HepG2 (cell line): ENCODE measurements at regions not wholly inside any gene's neighbourhood (a gene's known extent, or its start where the extent isn't known, plus 50 kb on each side); places are given as distances from the start of the nearest gene placed in this dataset.

Experiments used
- AGO1 ChIP-seq: fragments of 200-400 bp; formaldehyde crosslinking; IDR thresholded peaks from 2 replicates; pipeline ENCODE4 v1.6.1; 2017; ENCODE audit warnings: mild to moderate bottlenecking, low read depth, low read length, moderate library complexity; ENCODE audit not compliant: poor library complexity, severe bottlenecking
- AHR ChIP-seq: IDR thresholded peaks from 2 replicates; pipeline ENCODE4 v1.6.1; 2018; ENCODE audit warnings: missing genetic modification reagents, missing compliant biosample characterization
- ERF ChIP-seq: IDR thresholded peaks from 2 replicates; pipeline ENCODE4 v1.6.1; 2018; ENCODE audit warnings: missing biosample characterization, missing genetic modification reagents
- GATAD2A ChIP-seq: IDR thresholded peaks from 2 replicates; pipeline ENCODE4 v1.6.1; 2016
- KLF12 ChIP-seq: sonication (generic); formaldehyde crosslinking; IDR thresholded peaks from 2 replicates; pipeline ENCODE4 v1.4.0; 2020; ENCODE audit warnings: missing genetic modification reagents, borderline replicate concordance
- MAZ ChIP-seq, 2 experiments: sonication (generic) in 1 of 2; formaldehyde crosslinking in 1 of 2; IDR thresholded peaks; 2 replicates each; pipeline versions ENCODE4 v1.5.0 to v1.6.1; 2012 to 2020; ENCODE audit warnings: low read depth in 2 of 2, mild to moderate bottlenecking in 2 of 2, borderline replicate concordance in 1 of 2, improper control_type of control experiment in 1 of 2, low read length in 1 of 2, missing genetic modification reagents in 1 of 2, moderate library complexity in 1 of 2
- NFIC ChIP-seq: IDR thresholded peaks from 2 replicates; pipeline ENCODE4 v1.6.1; 2012; ENCODE audit warnings: mild to moderate bottlenecking, low read length, inconsistent platforms
- SETDB1 ChIP-seq: sonication (generic); formaldehyde crosslinking; IDR thresholded peaks from 2 replicates; pipeline ENCODE4 v1.5.1; 2020; ENCODE audit warnings: missing genetic modification reagents, mild to moderate bottlenecking, borderline replicate concordance
- SOX6 ChIP-seq, 2 experiments: fragments of 450-650 bp in 1 of 2; sonication (generic) in 1 of 2; formaldehyde crosslinking in 1 of 2; IDR thresholded peaks; 2 replicates each; pipeline versions ENCODE4 v1.4.0 to v1.6.1; 2017 to 2020; ENCODE audit warnings: antibody characterized with exemption in 1 of 2, mild to moderate bottlenecking in 1 of 2, missing genetic modification reagents in 1 of 2
- WIZ ChIP-seq: sonication (generic); formaldehyde crosslinking; IDR thresholded peaks from 2 replicates; pipeline ENCODE4 v1.5.1; 2020; ENCODE audit warnings: mild to moderate bottlenecking, missing genetic modification reagents
- ZBTB1 ChIP-seq: sonication (generic); formaldehyde crosslinking; IDR thresholded peaks from 2 replicates; pipeline ENCODE4 v1.4.0; 2020; ENCODE audit warnings: missing genetic modification reagents, borderline replicate concordance
- ZFP82 ChIP-seq: sonication (generic); formaldehyde crosslinking; IDR thresholded peaks from 2 replicates; pipeline ENCODE4 v1.5.1; 2020; ENCODE audit warnings: mild to moderate bottlenecking, missing genetic modification reagents, borderline replicate concordance
- ZNF292 ChIP-seq: sonication (generic); formaldehyde crosslinking; IDR thresholded peaks from 2 replicates; pipeline ENCODE4 v1.8.1; 2022; ENCODE audit warnings: mild to moderate bottlenecking, low read depth, missing genetic modification reagents, borderline replicate concordance
- ZNF713 ChIP-seq: sonication (generic); formaldehyde crosslinking; IDR thresholded peaks from 2 replicates; pipeline ENCODE4 v1.4.0; 2020; ENCODE audit warnings: mild to moderate bottlenecking, missing genetic modification reagents
- ZNF839 ChIP-seq: sonication (generic); formaldehyde crosslinking; IDR thresholded peaks from 2 replicates; pipeline ENCODE4 v1.4.0; 2020; ENCODE audit warnings: missing genetic modification reagents, mild to moderate bottlenecking, borderline replicate concordance
- ZSCAN30 ChIP-seq: sonication (generic); formaldehyde crosslinking; IDR thresholded peaks from 2 replicates; pipeline ENCODE4 v1.5.0; 2020; ENCODE audit warnings: mild to moderate bottlenecking, missing genetic modification reagents
- TF ChIP-seq, protein P1 (sequence below): sonication (generic); formaldehyde crosslinking; IDR thresholded peaks from 2 replicates; pipeline ENCODE4 v1.5.1; 2020; ENCODE audit warnings: mild to moderate bottlenecking, missing genetic modification reagents
- TF ChIP-seq, protein P2 (sequence below): sonication (generic); formaldehyde crosslinking; IDR thresholded peaks from 2 replicates; pipeline ENCODE4 v1.8.0; 2023; ENCODE audit warnings: mild to moderate bottlenecking, missing genetic modification reagents
- TF ChIP-seq, protein P3 (sequence below): sonication (generic); formaldehyde crosslinking; IDR thresholded peaks from 2 replicates; pipeline ENCODE4 v1.4.0; 2020; ENCODE audit warnings: mild to moderate bottlenecking, missing genetic modification reagents

- no peak for TF ChIP-seq ZBTB1 (CRISPR knock-in tag)
- TF ChIP-seq, protein P1, sequence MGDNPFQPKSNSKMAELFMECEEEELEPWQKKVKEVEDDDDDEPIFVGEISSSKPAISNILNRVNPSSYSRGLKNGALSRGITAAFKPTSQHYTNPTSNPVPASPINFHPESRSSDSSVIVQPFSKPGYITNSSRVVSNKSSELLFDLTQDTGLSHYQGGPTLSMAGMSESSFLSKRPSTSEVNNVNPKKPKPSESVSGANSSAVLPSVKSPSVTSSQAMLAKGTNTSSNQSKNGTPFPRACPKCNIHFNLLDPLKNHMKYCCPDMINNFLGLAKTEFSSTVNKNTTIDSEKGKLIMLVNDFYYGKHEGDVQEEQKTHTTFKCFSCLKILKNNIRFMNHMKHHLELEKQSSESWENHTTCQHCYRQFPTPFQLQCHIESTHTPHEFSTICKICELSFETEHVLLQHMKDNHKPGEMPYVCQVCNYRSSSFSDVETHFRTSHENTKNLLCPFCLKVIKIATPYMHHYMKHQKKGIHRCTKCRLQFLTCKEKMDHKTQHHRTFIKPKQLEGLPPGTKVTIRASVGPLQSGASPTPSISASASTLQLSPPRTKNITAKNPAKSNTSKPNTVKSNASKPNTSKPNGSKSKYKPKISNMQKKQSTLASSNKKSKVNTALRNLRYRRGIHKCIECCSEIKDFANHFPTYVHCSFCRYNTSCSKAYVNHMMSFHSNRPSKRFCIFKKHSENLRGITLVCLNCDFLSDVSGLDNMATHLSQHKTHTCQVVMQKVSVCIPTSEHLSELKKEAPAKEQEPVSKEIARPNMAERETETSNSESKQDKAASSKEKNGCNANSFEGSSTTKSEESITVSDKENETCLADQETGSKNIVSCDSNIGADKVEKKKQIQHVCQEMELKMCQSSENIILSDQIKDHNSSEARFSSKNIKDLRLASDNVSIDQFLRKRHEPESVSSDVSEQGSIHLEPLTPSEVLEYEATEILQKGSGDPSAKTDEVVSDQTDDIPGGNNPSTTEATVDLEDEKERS (CRISPR knock-in tag), result no peak
- no peak for TF ChIP-seq AHR (CRISPR knock-in tag)
- TF ChIP-seq KLF12 (CRISPR knock-in tag), result no peak
- no peak for TF ChIP-seq ZNF292 (CRISPR knock-in tag)
- no peak for TF ChIP-seq MAZ (IDR thresholded peaks at IDR 0.05; ENCODE audit: borderline replicate concordance, low read depth, low read length)
- no peak for TF ChIP-seq MAZ (CRISPR knock-in tag; IDR thresholded peaks at IDR 0.05; ENCODE audit: low read depth)
- TF ChIP-seq, protein P2, sequence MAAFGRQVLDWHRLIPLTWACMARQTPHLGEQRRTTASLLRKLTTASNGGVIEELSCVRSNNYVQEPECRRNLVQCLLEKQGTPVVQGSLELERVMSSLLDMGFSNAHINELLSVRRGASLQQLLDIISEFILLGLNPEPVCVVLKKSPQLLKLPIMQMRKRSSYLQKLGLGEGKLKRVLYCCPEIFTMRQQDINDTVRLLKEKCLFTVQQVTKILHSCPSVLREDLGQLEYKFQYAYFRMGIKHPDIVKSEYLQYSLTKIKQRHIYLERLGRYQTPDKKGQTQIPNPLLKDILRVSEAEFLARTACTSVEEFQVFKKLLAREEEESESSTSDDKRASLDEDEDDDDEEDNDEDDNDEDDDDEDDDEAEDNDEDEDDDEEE, result no peak
- peak; percentile 82; the same call in 1 of the 2 replicates for TF ChIP-seq NFIC
- no peak for TF ChIP-seq ERF (CRISPR knock-in tag)
- no peak for TF ChIP-seq ZNF839 (CRISPR knock-in tag)
- peak; percentile 65; the same call in 1 of the 2 replicates for TF ChIP-seq GATAD2A (CRISPR knock-in tag)
- TF ChIP-seq SOX6 (IDR thresholded peaks at IDR 0.05), result no peak
- TF ChIP-seq SOX6 (CRISPR knock-in tag; IDR thresholded peaks at IDR 0.05), result peak; percentile 57
- no peak for TF ChIP-seq WIZ
- no peak for TF ChIP-seq ZFP82
- TF ChIP-seq ZSCAN30 (CRISPR knock-in tag), result no peak
- no peak for TF ChIP-seq SETDB1 (CRISPR knock-in tag)
- TF ChIP-seq, protein P3, sequence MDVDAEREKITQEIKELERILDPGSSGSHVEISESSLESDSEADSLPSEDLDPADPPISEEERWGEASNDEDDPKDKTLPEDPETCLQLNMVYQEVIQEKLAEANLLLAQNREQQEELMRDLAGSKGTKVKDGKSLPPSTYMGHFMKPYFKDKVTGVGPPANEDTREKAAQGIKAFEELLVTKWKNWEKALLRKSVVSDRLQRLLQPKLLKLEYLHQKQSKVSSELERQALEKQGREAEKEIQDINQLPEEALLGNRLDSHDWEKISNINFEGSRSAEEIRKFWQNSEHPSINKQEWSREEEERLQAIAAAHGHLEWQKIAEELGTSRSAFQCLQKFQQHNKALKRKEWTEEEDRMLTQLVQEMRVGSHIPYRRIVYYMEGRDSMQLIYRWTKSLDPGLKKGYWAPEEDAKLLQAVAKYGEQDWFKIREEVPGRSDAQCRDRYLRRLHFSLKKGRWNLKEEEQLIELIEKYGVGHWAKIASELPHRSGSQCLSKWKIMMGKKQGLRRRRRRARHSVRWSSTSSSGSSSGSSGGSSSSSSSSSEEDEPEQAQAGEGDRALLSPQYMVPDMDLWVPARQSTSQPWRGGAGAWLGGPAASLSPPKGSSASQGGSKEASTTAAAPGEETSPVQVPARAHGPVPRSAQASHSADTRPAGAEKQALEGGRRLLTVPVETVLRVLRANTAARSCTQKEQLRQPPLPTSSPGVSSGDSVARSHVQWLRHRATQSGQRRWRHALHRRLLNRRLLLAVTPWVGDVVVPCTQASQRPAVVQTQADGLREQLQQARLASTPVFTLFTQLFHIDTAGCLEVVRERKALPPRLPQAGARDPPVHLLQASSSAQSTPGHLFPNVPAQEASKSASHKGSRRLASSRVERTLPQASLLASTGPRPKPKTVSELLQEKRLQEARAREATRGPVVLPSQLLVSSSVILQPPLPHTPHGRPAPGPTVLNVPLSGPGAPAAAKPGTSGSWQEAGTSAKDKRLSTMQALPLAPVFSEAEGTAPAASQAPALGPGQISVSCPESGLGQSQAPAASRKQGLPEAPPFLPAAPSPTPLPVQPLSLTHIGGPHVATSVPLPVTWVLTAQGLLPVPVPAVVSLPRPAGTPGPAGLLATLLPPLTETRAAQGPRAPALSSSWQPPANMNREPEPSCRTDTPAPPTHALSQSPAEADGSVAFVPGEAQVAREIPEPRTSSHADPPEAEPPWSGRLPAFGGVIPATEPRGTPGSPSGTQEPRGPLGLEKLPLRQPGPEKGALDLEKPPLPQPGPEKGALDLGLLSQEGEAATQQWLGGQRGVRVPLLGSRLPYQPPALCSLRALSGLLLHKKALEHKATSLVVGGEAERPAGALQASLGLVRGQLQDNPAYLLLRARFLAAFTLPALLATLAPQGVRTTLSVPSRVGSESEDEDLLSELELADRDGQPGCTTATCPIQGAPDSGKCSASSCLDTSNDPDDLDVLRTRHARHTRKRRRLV (CRISPR knock-in tag), result no peak
- TF ChIP-seq ZNF713 (CRISPR knock-in tag), result no peak
- TF ChIP-seq AGO1, result no peak
Measured at GRCh38 chr4:112082954-112083586, 62.2 kb upstream of the FAM241A start (continued).
